CD4-positive, alpha-beta T cell treated with Interleukin-15 for 1 hour (primary cell): ENCODE measurements at regions not wholly inside any gene's neighbourhood (a gene's known extent, or its start where the extent isn't known, plus 50 kb on each side); places are given as distances from the start of the nearest gene placed in this dataset.

Experiments used
- DNase-seq: peaks from one replicate; pipeline ENCODE4 v3.0.0-alpha.2; 2020

DNA sequence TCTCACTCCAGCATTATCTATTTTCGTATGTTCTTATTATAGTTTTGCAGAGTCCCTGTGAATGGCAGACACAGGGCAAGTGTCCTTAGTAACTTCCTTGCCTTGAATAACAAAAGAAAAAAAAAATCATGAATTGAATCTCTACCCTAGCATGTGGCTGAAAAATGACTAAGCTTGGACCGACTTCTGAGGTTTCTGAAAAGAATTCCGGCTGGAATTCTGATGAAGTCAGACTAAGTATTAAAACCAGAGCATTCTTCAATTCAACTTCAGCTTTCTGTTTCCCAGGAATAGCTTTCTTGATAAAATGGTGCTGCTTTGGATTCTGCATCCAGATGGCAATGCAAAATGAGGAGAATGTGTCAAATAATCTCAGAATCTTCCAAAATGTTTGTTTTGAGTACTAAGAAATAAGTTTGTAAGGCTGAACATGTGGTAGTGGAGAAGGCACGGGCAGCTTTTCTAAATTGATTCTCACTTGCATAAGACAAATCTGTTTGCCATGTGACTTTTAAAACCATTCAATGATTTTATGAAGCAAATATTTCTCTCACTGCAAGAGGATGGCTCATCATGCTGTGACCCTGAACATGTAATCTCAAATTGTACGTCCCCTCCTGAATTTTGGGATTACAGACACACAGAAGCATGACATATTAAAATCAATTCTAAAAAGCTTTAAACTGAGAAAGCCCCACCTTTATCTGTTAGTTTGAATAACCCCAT is 1462.8 kb upstream of the LRRTM1 start:
- DNase-seq, result no peak

GRCh38 chr2:81747481-81748070 is 1443.0 kb upstream of the LRRTM1 start:
- no peak for DNase-seq

GRCh38 chr2:81739966-81740365 is 1435.4 kb upstream of the LRRTM1 start:
- DNase-seq, result no peak

GRCh38 chr2:81734981-81735380 is 1430.4 kb upstream of the LRRTM1 start:
- DNase-seq, result no peak

GRCh38 chr2:81714817-81715216 is 1410.3 kb upstream of the LRRTM1 start:
- no peak for DNase-seq

- DNase-seq, result no peak
These were observed 1402.3 kb upstream of the LRRTM1 start for GRCh38 chr2:81706856-81707255.

GRCh38 chr2:81703831-81704230 is 1399.3 kb upstream of the LRRTM1 start:
- DNase-seq, result no peak

- no peak for DNase-seq
These were observed 1388.0 kb upstream of the LRRTM1 start for GRCh38 chr2:81692566-81692965.

GRCh38 chr2:81675641-81676040 is 1371.1 kb upstream of the LRRTM1 start:
- no peak for DNase-seq

DNA sequence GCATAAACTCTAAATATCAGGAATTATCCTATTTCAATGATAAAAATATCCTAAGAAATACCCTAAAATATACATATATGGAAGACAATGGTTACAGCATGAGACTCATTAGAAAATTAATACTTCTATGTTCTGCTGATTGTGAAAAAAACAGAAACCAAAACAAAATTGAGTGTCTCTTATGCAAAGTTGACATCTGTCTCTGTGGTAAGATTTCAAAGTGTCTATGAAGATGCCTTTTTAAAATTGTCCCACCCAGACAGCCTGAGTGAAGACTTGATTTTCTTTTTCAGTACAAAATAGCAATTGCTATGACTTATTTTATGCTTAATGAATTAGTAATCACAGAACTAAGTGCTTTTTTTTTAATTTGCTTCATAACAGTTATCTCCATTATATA is 1368.4 kb upstream of the LRRTM1 start:
- no peak for DNase-seq

DNA sequence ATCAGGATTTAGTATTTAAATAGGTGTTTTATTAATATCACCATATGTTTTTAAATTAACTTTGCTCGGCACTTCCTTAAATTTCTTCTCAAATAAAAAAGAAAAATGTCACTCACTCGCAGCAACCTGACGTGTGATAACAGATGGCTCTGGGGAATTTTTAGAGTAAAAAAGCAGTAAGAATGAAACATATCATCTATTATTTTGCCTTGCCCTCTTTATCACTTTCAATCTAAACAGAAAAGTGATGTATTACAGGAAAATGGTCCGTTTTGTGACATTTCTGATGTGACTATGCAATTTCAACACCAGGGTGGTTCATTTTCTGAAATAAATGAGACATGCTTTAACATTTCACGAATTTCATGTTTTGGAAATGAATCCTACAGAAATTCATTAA is 1368.0 kb upstream of the LRRTM1 start:
- no peak for DNase-seq

DNA sequence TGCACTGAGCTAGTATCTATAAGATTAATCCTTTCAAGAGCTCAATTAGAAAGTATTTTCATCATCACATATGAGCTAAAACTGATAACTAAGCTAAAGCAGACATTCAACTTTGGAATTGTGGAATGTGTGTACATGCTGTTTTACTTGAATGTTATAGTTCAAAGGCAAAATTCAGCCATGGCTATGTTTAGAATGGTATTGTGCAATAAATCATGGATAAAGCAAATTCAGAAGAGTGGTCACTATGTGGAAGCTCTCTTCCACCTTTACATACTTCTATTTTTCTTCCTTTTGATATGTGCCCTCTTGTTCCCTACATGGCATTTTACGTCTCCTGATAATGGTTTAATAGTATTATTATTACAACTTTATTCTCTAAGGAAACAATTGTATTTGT is 1366.3 kb upstream of the LRRTM1 start:
- no peak for DNase-seq

DNA sequence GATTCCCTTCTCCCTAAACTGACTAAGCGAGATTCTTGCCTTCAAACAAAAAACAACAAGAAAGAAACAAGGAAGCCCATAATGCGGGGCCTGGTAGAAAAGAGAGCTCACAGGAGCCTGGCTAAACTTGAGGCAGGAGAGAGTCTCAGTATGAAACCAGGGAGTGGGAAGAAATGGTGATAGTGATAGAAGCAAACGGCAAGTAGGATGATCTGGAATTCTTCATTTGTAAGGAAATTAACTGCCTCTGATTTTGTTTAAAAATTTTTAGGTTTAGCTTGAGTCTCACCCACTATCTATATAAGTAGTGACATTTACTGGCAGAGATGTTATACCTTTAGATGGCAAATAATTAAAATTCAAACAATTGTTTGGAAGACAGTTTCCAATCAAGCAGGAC is 1356.5 kb upstream of the LRRTM1 start:
- no peak for DNase-seq

- DNase-seq, result no peak
These were observed 1353.7 kb upstream of the LRRTM1 start for GRCh38 chr2:81658227-81658626.

DNA sequence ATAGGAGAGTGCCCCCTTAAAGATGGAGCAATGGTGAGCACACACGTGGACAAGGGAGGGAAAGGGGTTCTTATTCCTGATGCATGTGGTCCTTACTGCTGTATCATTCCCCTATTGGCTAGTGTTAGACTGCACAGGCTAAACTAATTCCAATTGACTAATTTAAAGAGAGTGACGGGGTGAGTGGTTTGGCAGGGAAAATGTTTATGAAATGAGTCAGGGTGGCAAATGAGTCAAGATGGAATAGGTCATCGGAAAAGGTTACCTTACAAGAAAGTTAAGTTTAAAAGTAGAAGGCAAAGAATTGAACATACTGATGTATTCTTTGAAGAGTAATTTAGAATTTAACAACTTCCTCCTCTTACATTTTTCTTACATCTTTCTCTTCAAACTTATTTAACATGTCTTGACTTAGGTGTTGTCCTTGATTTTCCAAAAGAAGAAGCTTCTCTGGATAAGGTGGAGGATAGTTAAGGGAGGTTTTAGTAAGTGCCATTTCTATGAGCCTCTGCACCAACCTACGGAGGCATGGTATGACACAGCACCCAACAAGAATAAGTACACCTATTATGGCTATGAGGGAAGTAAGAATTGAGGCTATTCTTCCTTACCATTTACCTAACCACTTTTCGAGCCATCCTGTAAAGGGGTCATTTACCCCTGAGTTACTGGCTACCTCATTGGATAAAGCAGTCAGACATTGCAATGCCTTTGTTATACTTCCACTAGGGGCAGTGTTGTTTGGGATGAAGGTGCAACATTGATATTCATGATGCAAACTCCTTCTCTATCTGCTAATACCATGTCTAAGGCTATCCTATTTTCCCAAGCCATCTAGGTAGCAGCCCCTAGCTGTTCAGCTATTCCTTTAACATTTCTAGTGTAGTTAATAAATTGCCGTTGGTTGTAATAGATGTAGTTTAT is 1345.8 kb upstream of the LRRTM1 start:
- no peak for DNase-seq

DNA sequence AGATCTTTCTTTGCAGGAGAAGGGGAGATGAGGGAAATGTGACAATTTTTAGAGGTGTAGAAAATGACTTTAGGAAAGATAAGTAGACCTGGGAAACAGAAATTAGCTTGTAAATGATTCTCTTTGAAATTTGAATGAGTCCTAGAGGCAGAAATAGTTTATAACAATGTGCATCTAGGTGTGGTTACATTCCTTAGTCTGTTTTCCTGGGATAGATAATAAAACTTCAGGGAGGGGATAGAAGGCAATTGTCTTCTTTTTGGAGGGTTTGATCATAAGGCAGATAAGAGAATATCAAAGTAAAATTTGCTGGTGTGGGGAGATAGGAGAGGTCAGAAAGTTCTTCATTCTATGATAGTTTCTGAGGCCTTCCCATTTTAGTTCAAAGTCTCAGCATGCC is 1344.3 kb upstream of the LRRTM1 start:
- DNase-seq, result no peak

GRCh38 chr2:81648370-81648769 is 1343.8 kb upstream of the LRRTM1 start:
- DNase-seq, result no peak

- DNase-seq, result no peak
These were observed 1343.2 kb upstream of the LRRTM1 start for GRCh38 chr2:81647715-81648230.

DNA sequence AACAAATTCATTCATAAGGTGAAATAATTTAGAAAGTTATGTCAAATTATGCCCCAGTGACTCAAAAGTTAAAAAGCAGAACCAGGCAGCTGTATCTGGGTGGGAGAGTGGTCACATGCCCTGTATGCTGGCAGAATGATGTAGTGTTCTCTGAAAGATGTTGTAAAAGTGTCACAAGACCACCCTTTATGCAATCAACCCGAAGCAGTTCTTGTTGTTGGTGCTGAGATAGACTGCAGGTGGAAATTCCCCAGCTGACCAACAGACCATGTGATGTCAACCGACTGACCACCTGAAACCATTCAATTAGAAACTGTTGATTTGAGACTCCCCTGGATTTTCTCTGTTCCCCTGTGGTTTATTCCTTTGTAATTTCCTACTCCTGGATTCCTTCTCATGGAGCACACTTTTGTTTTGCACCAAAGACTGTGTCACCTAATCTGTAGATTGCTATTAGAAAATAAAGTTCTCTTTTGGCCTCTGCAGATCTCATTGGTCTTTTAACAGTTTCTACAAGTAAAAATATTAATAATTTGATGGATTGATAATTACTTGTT is 1341.3 kb upstream of the LRRTM1 start:
- DNase-seq, result no peak

DNA sequence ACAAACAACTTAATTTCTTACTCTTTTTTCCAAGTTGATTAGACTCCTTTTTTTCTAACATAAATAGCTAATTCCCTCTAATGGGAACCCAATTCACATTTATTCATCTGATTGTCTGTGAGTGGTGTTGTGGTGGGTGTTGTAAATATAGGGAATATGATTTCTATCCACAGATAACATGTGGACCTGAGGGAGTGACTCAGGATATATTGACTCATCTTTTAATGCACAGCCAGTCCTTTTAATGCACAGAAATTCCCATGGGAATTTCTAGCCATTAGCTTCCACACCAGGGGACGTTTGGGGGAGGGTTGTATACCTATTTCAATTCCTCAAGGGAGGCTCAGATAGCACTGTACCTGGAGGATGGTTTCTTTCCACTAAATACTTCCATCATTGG is 1339.6 kb upstream of the LRRTM1 start:
- no peak for DNase-seq

GRCh38 chr2:81624825-81625224 is 1320.3 kb upstream of the LRRTM1 start:
- DNase-seq, result no peak

GRCh38 chr2:81600088-81600487 is 1295.5 kb upstream of the LRRTM1 start:
- DNase-seq, result no peak

- no peak for DNase-seq
These were observed 1293.9 kb upstream of the LRRTM1 start for GRCh38 chr2:81598453-81598852.
